HG02763 (cell line): ENCODE measurements at regions not wholly inside any gene's neighbourhood (a gene's known extent, or its start where the extent isn't known, plus 50 kb on each side); places are given as distances from the start of the nearest gene placed in this dataset.

Source experiments
- ATAC-seq: cut with Tn5 transposase; IDR thresholded peaks from one replicate; pipeline ENCODE4 v1.9.1; 2021; ENCODE audit warnings: mild to moderate bottlenecking, moderate library complexity; ENCODE audit not compliant: unreplicated experiment

DNA sequence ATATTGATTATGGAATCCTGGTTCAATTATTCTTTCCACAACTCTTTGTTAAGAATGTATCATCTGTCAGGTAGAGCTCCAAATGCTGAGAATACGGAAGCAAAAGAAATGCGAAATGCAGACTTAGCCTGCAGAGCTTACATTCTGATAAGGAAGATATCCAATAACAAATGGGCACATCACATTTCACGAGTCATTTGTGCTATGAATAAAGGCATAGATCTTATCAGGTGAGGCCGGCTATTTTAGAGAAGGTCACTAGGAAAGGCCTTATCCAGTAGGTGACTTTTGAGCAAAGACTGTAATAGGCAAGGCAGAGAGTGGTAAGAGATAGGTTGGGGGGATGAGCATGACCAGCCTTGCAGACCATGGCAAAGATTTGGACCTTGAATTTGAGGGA is 174.3 kb upstream of the SERPINE2 start:
- ATAC-seq: no peak

DNA sequence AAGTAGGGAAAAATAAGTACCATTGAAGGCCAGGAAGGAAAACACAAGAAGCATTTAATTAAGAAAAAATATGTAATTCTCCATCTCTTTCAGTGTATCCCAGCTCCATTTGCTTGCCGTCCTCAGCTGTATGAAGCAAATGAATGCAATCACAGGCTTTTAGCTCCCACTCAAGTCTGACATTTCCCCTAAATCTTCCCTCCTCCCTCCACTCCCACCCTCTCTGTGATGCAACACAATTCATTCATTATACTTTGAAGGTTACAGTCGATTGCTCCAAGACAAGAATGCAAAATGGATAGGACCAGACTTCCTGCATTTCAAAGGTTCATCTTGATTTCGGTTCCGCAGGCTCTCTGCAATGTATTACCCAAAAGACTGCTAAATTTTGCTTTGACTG is 172.7 kb upstream of the SERPINE2 start:
- ATAC-seq: no peak

- ATAC-seq: no peak
Measured at GRCh38 chr2:224211181-224211480, 172.0 kb upstream of the SERPINE2 start.

DNA sequence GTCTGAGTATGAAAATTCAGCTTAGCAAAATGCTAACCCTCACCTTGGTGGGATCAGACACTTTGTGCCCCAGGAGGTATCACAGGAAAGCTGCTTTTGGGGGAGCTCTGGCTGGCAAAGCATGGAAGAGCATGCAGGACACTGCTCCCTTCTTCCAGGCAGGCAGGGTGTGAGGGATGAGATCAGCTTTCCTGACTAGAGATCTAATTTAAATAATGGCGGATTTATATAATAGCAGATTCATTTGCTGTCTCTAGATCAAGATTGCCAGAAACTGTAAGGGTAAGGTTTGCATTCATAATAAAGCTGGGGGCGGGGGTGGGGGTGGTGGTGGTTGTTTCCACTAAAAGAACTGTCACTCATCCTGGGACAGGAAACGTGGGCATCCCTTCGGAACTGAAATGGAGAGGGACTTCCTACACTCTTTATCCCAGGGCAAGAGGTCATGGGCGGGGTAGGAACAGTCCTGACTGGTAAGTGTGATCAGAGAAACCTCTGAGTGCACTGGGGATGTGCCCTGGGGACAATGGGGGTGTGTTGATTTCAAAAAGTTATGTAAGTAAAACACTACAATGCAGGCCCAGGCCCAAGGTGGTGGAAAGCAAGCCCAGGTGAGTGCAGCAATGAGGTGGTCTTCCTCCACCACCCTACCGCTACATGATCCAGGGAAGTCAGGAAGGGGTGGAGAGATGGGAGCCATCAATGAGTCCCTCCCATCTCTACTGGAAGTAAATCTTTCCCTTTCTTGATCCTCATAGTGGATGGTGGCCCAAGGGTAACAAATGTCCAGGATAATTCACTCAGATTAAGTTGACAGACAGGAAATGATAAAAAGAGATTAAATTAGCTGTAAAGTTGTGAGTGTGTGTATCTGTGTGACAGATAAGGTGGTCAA is 171.4 kb upstream of the SERPINE2 start:
- ATAC-seq: no peak

- no peak for ATAC-seq
Measured at GRCh38 chr2:224209555-224210285, 170.6 kb upstream of the SERPINE2 start.

- ATAC-seq: no peak
Measured at GRCh38 chr2:224208443-224208842, 169.4 kb upstream of the SERPINE2 start.

- no peak for ATAC-seq
Measured at GRCh38 chr2:224208007-224208406, 168.9 kb upstream of the SERPINE2 start.

GRCh38 chr2:224206816-224207215 is 167.7 kb upstream of the SERPINE2 start:
- ATAC-seq: no peak

GRCh38 chr2:224202281-224202865 is 163.3 kb upstream of the SERPINE2 start:
- ATAC-seq: no peak

- no peak for ATAC-seq
Measured at GRCh38 chr2:224198436-224198835, 159.3 kb upstream of the SERPINE2 start.

DNA sequence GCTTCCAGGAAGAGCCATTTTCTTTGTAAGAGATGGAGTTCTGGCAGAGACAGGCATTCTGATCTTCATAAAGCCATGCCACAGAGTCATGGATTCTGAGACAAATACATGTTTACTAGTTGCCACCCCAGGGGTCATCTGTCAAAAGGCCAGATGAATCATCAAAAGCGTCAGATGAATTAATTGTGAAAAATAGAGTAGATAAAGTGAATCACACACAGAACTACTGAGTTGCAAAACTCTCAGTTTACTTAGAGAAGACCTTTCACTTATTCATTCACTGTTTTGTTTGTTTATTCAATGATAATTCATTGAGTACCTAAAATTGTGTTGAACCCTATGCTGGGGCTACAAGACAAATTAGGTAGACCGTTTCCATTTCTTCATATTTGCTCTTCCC is 157.7 kb upstream of the SERPINE2 start:
- ATAC-seq: no peak

GRCh38 chr2:224195925-224196571 is 157.0 kb upstream of the SERPINE2 start:
- no peak for ATAC-seq

- no peak for ATAC-seq
Measured at GRCh38 chr2:224194161-224194560, 155.1 kb upstream of the SERPINE2 start.

DNA sequence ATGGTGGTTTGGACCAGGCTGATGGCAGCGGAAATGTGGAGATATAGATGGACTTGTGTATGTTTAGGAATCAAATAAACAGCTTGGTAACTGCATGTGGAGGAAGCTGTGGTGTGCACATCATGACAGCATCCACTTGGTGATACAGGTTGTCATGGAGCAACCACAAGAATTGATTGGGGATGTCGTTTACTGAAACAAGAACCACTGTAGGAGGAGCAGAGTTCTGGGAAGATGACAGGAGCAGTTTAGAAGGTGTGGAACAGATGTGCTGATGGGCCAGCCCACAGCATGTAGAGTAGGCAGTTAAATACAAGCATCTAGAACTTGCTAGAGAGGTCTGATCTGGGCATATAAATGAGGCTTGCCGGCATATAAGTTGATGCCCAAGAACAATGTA is 152.4 kb upstream of the SERPINE2 start:
- ATAC-seq: no peak

DNA sequence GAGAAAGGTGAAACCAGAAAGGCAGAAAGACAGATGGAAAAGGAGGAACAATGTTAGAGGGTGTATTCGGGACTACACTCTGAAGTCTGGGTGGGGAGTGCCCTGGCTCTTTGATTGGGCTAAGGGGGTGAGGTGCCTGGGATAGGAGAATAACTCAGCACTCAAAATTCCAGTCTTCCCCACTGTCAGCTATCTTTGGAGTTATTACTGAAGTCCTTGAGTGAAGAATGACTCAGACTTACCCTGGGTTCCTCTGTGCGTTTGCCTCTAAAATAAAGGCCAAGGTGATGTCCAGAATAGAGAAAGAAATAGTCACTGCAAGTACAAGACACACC is 151.8 kb upstream of the SERPINE2 start:
- ATAC-seq: no peak

DNA sequence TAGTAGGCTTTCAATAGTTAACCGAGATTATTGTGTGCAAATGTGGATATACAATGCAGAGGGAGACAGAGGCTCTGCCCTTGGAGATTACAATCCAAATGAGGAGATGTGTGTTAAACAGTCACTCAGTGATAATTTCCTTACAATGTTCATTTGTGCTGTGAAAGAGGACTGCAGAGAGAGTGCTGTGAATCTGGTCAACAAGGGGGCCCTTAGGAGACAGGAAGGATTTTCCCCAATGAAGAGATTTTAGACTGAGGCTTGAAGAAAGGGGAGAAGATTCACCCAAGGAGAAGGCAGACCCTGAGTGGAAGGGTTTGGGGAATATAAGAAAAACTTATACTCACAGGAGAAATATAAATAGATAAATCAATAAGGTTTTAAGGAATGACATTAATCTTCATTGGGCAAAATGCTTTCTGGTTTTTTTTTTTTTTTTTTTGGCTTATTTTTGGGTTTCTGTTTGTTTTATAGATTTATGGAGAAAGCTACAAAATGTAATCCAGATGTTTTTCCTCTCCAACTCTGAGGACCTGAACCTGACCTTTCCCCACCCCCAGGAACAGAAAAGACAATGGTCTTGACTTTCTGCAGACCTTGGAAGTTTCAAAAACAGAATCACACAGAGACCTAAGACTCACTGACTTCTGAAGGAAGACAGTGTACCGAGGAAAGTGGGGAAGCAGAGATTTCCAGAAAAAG is 151.3 kb upstream of the SERPINE2 start:
- no peak for ATAC-seq

- no peak for ATAC-seq
Measured at GRCh38 chr2:224187220-224187619, 148.1 kb upstream of the SERPINE2 start.

GRCh38 chr2:224185023-224185601 is 146.0 kb upstream of the SERPINE2 start:
- no peak for ATAC-seq

GRCh38 chr2:224183086-224183485 is 144.0 kb upstream of the SERPINE2 start:
- no peak for ATAC-seq

DNA sequence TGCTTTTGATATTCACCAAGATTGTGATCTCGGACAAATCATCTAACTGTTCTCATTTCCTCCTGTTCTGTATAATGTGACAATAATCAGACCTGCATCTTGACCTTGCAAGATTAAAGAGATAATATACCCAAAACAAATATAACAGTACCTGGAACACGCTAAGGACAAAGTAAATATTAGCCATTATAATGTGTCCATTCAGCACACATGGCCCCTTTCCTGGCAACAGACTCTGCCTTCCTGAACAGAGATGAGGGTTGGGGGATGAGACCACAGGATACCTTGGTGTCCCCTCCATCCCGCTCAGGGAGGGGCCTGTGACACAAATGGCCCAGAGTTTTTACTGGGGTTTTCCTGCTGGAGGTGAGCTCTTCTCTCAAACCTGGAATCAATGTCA is 143.4 kb upstream of the SERPINE2 start:
- ATAC-seq: no peak
